ENCODE measurements at regions not wholly inside any gene's neighbourhood (a gene's known extent, or its start where the extent isn't known, plus 50 kb on each side); places are given as distances from the start of the nearest gene placed in this dataset.

DNA sequence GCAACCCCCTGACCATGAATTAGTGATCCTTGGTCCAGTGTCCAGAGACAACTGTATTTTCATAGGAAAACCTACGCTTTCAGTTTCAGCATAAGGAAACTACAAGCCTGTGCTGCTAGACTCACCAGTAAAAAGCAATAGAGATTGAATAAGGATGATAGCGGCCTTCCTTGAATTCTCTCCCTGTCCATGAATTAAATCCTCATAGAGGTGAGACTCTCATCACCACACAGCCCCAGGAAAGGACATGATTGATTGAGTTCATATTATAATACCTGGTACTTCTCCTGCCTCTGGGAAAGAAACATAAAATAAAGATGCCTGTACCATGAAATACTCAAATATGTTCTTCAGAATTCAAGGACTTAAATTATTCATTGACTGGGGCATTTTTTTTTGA, 146.3 kb upstream of the SPOPL start:
- no peaks in the 10 kb centered on the region for H3K79me2 ChIP-seq (ENCODE audit: insufficient read depth, low read length)
- no peaks in the 10 kb centered on the region for H3K27me3 ChIP-seq (ENCODE audit: control insufficient read depth in 2 of 2, insufficient read depth in 2 of 2, low read length in 2 of 2)
- Mint-ChIP-seq H3K36me3 (no peaks in the 10 kb centered on the region), H3K27me3 (ENCODE audit: low read depth in 3 of 3) (peaks cover 0 to 3% (median 2%) of the 10 kb centered on the region in 3 donors), H3K27ac (no peak overlapping the region), H3K4me1 (no peaks in the 10 kb centered on the region), H3K9me3 (peaks cover 0 to 2% (median 0%) of the 10 kb centered on the region in 7 donors), H3K4me3 (no peak overlapping the region)
- H3K36me3 ChIP-seq (replicated peaks in 1 of 2; ENCODE audit: control insufficient read depth in 1 of 2, insufficient read depth in 2 of 2, low read length in 2 of 2): no peaks in the 10 kb centered on the region
- H3K27ac ChIP-seq (ENCODE audit: low read depth in 1 of 2, low read length in 2 of 2): no peak overlapping the region
- H3K4me1 ChIP-seq (ENCODE audit: control insufficient read depth in 1 of 2, insufficient read depth in 2 of 2, low read length in 2 of 2): no peaks in the 10 kb centered on the region
- intact Hi-C loops (cut with micrococcal nuclease): no loop called here
- no peaks in the 10 kb centered on the region for H4K20me1 ChIP-seq (ENCODE audit: insufficient read depth, low read length)
- H3K9me3 ChIP-seq (replicated peaks in 1 of 2; ENCODE audit: control insufficient read depth in 1 of 2, insufficient read depth in 1 of 2, low read length in 2 of 2): no peaks in the 10 kb centered on the region
- DNase-seq: no peak
- H3K9ac ChIP-seq (ENCODE audit: insufficient read depth, low read length, poor library complexity, severe bottlenecking): no peak overlapping the region
- no peak overlapping the region for H3K4me3 ChIP-seq (replicated peaks in 1 of 3; ENCODE audit: low read depth in 2 of 3, low read length in 3 of 3)
- H2AFZ ChIP-seq (ENCODE audit: insufficient read depth, low read depth, low read length, poor library complexity, severe bottlenecking): no peak overlapping the region
- H3K4me2 ChIP-seq (replicated peaks; ENCODE audit: extremely low read depth, low read length, poor library complexity, severe bottlenecking): no peak overlapping the region
- WGBS (ENCODE audit: insufficient coverage): no CpG with 5 or more reads among the region's 2 CpGs
- TF ChIP-seq, protein P1, sequence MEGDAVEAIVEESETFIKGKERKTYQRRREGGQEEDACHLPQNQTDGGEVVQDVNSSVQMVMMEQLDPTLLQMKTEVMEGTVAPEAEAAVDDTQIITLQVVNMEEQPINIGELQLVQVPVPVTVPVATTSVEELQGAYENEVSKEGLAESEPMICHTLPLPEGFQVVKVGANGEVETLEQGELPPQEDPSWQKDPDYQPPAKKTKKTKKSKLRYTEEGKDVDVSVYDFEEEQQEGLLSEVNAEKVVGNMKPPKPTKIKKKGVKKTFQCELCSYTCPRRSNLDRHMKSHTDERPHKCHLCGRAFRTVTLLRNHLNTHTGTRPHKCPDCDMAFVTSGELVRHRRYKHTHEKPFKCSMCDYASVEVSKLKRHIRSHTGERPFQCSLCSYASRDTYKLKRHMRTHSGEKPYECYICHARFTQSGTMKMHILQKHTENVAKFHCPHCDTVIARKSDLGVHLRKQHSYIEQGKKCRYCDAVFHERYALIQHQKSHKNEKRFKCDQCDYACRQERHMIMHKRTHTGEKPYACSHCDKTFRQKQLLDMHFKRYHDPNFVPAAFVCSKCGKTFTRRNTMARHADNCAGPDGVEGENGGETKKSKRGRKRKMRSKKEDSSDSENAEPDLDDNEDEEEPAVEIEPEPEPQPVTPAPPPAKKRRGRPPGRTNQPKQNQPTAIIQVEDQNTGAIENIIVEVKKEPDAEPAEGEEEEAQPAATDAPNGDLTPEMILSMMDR (IDR thresholded peaks at IDR 0.05): no peak

DNA sequence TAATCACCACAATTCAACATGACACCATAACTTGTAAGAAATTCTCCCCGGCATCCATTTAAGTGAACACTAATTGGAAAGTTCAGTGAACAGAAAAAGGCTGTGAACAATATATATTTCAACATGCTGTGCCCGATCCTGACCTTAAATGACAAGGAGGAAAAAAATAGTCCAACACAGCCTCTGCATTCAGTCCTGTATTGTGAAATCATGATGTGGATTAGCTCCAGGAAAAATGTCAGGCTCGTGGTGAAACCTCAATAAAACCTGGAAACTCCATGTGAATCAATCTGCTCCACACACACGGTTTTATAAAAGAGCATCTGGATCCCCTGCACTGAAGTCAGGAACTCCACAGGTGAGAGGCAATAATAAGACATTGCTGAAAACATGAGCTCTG, 145.4 kb upstream of the SPOPL start:
- TF ChIP-seq, protein P1 (IDR thresholded peaks at IDR 0.05): no peak
- Mint-ChIP-seq H3K27me3 (ENCODE audit: low read depth in 3 of 3) (peaks cover 0 to 3% (median 2%) of the 10 kb centered on the region in 3 donors), H3K9me3 (peaks cover 0 to 2% (median 0%) of the 10 kb centered on the region in 7 donors), H3K36me3 (no peaks in the 10 kb centered on the region), H3K4me3 (no peak overlapping the region), H3K27ac (no peak overlapping the region), H3K4me1 (no peaks in the 10 kb centered on the region)
- H3K36me3 ChIP-seq (replicated peaks in 1 of 2; ENCODE audit: control insufficient read depth in 1 of 2, insufficient read depth in 2 of 2, low read length in 2 of 2): no peaks in the 10 kb centered on the region
- WGBS (ENCODE audit: insufficient coverage): no CpG with 5 or more reads among the region's 4 CpGs
- H3K9ac ChIP-seq (ENCODE audit: insufficient read depth, low read length, poor library complexity, severe bottlenecking): no peak overlapping the region
- no peaks in the 10 kb centered on the region for H3K9me3 ChIP-seq (replicated peaks in 1 of 2; ENCODE audit: control insufficient read depth in 1 of 2, insufficient read depth in 1 of 2, low read length in 2 of 2)
- H3K79me2 ChIP-seq (ENCODE audit: insufficient read depth, low read length): no peaks in the 10 kb centered on the region
- no peak overlapping the region for H3K27ac ChIP-seq (ENCODE audit: low read depth in 1 of 2, low read length in 2 of 2)
- no peaks in the 10 kb centered on the region for H4K20me1 ChIP-seq (ENCODE audit: insufficient read depth, low read length)
- no peaks in the 10 kb centered on the region for H3K4me1 ChIP-seq (ENCODE audit: control insufficient read depth in 1 of 2, insufficient read depth in 2 of 2, low read length in 2 of 2)
- H3K4me3 ChIP-seq (replicated peaks in 1 of 3; ENCODE audit: low read depth in 2 of 3, low read length in 3 of 3): no peak overlapping the region
- intact Hi-C loops (cut with micrococcal nuclease): no loop called here
- no peak overlapping the region for H2AFZ ChIP-seq (ENCODE audit: insufficient read depth, low read depth, low read length, poor library complexity, severe bottlenecking)
- DNase-seq: no peak
- H3K27me3 ChIP-seq (ENCODE audit: control insufficient read depth in 2 of 2, insufficient read depth in 2 of 2, low read length in 2 of 2): no peaks in the 10 kb centered on the region
- no peak overlapping the region for H3K4me2 ChIP-seq (replicated peaks; ENCODE audit: extremely low read depth, low read length, poor library complexity, severe bottlenecking)

All from CD14-positive monocyte (primary cell).